ENCODE measurements at regions not wholly inside any gene's neighbourhood (a gene's known extent, or its start where the extent isn't known, plus 50 kb on each side); places are given as distances from the start of the nearest gene placed in this dataset.
"Not testable (repeated sequence)": the region's sequence is repeated elsewhere in the genome, so short reads cannot be mapped to it uniquely, and the experiment has no call there.

DNA sequence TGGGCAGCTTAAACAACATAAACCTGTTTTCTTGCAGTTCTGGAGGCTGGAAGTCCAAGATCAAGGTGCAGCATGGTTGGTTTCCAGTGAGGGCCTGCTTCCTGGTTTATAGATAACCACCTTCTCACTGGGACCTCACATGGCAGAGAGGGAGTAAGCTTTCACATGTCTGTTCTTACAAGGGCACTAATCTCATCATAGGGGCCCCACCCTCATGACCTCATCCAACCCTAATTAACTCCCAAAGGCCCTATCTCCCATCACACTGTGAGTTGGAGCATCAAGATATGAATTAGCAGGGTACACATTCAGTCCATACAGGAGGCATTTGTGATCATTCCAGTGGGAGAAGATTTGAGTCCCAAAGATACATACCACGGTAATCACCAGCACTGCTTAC lies 50.5 kb upstream of the GRIN2A start:
- no peak for DNase-seq

DNA sequence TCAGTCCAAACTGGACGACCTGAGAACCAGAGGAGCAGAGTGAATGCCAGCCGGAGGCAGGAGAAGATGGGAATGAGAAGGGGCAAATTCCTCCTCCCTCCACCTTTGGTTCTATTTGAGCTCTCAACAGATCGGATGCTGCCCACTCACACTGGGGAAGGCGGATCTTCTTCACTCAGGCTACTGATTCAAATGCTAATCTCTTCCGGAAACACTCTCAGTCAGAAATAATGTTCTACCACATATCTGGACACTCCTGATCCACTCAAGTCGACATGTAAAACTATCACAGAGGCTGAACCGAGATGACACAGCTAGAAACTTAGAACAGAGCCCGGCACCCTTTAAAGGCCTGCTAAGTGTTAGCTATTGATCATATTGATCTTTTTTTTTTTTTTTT lies 57.4 kb upstream of the GRIN2A start:
- no peak for DNase-seq

DNA sequence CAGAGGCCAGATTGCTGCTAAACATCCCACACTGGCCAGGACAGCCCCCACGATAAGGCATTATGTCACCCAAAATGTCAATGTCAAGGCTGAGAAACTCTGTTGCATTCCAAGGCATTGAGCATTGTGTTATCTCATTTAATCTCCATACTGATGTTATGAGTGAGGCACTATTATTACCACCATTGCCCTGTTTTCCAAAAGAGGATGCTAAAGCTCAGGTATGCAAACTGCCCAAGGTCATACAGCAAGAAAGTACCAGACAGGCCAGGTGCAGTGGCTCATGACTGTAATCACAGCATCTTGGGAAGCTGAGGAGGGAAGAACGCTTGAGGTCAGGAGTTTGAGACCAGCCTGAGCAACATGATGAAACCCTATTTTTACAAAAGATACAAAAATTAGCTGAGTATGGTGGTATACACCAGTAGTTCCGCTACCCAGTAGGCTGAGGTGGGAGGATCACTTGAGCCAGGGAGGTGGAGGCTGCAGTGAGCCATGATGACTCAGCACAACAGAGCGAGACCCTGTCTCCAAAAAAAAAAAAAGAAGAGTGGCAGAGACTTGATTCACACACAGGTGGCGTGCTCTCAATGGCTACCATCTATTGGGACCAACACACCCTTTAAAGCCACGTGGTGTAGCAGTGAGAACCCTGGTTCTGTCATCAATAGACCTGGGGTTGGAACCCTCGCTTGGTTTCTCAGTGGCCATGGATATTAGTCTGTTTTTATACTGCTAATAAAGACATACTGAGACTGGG lies 58.8 kb upstream of the GRIN2A start:
- no peak for DNase-seq

- no peak for DNase-seq
Observed at GRCh38 chr16:10242097-10242496, 59.9 kb upstream of the GRIN2A start.

DNA sequence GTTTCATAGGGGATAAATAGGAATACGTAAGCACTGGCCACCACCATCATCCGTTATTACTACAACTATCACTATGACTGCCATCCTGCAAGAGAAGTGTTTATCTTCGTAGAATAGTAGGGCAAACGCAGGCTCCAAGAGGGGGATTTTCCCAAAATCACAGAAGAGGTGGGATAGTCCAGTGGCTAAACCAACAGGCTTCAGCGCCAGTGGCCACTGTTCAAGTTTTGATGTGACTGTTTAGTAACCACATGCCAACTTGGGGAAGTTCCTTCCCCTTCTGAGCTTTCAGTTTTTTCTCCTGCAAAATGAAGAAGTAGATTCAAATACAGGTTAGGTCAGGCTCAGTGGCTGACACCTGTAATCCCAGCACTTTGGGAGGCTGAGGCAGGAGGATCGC lies 60.7 kb upstream of the GRIN2A start:
- peak; percentile 1 for DNase-seq

DNA sequence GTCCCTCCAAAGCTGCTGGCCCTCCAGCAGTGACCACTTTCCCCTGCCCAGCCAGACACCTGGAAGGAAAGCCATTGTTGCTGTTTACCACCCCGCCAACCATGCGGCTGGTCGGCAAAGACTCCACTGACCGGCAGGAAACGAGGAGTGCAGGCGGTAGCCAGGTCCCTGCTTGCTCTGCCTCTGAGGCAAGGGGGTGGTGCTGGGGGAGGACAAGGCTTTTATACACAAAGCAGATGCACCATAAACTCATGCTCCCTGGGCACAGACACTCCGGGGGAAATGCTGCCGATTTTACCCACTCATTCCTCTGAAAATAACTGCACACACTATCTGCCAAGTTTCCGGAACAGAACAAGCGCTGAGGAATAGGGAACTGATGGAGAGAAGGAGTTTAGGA lies 62.8 kb upstream of the GRIN2A start:
- DNase-seq, result no peak

DNA sequence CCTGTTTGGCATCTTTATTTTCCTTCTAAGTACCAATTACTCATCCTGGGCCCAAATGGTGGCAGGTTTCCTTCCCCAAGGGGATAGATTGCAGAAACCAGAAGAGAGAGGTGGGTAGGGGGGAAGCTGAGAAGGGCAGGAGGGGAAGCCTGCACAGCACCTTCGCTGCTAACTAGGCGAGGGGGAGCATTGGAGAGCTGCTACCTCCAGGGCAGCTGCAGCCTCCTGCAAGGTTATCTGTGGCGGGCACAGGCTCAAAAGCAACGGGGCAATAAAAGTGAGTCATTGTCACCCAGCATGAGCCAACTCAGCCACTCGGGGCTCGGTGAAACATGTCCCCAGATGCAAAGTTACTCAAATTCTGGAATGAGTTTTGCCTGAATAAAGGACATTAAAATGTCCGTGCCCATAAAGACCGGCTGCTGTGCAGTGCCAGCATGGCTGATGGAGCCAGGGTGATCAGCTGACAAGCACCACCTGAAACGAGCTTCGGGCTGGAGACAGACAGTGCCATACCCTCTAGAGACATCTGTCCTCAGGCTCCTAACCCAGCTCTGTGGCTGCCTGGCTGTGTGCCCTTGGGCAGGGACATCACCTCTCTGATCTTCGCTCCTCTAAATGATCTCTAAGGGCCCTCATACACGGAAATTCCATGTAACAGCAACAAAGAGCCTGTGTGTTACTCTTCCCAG lies 68.1 kb upstream of the GRIN2A start:
- DNase-seq, result no peak

GRCh38 chr16:10252155-10252554 lies 69.9 kb upstream of the GRIN2A start:
- no peak for DNase-seq

DNA sequence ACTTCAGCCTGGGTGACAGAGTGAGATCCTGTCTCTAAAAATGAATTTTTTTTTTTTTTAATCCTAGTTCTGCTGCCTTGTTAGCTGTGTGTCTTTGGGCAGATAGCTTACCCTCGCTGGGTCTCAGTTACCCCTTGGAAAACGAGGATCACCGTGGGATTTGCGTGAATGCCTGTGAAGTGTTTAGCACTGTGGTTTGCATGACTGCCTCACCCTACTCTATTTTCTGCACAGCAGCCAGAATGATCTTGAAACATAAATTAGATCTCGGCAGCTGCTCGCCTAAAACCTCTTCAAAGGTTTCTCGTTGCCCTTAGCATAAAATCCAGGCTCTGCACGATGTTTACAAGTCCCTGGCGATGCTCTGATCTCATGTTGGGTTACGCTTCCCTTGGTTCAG lies 71.2 kb upstream of the GRIN2A start:
- no peak for DNase-seq

GRCh38 chr16:10255728-10256127 lies 73.5 kb upstream of the GRIN2A start:
- no peak for DNase-seq

DNA sequence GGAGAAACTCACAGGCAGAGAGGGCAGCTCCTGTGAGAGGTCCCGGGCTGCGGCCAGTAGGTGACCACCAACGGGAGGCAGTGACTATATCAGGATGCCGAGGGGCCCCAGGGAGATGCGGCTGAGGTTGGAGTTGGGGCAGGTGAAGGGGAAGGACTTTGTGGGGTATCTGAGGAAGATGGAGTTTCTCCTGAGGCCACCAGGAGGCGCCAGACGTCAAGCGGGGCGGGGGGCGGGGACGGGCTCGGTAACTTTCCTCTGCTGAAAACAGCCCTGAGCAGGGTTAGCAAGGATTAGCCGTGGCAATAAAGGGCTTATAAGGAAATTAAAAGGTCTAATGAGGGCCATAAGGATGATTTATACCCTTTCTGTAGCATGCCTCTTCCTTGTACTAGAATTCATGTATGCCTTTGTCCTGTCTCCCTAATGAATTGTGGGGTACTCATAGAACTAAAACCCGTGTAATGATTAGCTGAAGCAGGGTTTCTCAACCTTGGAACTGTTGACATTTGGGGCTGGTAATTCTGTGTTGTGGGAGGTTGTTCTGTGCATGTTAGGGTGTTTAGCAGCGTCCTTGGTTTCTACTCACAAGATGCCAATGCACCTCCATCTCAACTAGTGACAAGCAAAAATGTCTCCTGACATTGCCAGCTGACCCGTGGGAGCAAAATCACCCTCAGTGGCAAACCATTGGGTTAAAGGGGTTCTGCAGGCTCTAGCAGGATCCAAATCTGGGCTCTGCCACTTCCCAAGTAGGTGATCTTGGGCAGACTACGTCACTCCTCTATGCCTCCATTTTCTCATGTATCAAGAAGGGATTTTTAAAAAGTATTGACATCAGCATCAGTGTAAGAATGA lies 74.8 kb upstream of the GRIN2A start:
- peak; percentile 38 for DNase-seq

GRCh38 chr16:10257642-10258251 lies 75.5 kb upstream of the GRIN2A start:
- DNase-seq, result not testable (repeated sequence)

DNA sequence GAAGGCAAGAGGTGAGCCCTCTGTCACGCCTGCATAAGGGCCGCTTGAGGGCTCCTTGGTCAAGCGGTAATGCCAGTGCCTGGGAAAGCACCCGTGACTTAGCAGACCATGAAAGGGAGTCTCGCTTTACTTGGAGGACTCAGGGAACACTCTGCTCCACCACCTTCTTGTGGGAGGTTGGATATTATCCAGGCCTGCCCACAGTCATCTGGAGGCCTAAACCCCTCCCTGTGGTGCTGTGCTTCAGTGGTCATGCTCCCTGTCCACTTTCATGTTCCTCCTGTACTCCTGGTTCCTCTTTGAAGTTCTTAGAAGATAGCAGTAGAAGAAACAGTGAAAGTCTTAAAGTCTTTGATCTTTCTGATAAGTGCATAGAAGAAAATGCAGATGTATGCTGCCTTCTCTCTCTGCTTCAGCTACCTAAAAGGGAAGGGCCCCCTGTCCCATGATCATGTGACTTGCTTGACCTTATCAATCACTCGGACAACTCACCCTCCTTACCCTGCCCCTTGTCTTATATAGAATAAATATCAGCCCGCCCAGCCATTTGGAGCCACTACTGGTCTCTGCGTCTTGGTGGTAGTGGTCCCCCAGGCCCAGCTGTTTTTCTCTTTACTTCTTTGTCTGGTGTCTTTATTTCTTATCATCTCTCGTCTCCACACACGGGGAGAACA lies 76.8 kb upstream of the GRIN2A start:
- DNase-seq, result not testable (repeated sequence)

- DNase-seq, result no peak
Observed at GRCh38 chr16:10261077-10261476, 78.8 kb upstream of the GRIN2A start.

GRCh38 chr16:10261526-10261925 lies 79.3 kb upstream of the GRIN2A start:
- DNase-seq, result not testable (repeated sequence)

- no peak for DNase-seq
Observed at GRCh38 chr16:10262377-10263132, 80.3 kb upstream of the GRIN2A start.

- no peak for DNase-seq
Observed at GRCh38 chr16:10265770-10266615, 83.8 kb upstream of the GRIN2A start.

DNA sequence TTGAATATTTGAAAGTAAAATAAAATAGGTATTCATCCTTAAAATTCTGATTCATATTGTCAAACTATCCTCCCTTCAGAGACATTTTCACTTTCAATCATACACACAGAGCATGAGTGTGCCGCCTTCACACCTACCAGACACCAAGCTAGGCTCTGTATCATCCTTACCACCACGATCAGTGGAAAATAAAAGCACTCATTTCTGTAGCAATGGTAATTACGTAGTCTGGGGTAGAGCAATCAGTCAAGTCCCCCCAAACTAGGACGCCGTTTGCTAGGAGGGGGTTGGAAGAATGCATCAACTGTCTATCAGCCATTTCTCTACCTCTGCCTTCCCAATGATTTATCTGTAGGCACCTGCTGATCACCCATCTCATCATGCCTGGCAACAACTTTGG lies 84.6 kb upstream of the GRIN2A start:
- DNase-seq, result no peak

DNA sequence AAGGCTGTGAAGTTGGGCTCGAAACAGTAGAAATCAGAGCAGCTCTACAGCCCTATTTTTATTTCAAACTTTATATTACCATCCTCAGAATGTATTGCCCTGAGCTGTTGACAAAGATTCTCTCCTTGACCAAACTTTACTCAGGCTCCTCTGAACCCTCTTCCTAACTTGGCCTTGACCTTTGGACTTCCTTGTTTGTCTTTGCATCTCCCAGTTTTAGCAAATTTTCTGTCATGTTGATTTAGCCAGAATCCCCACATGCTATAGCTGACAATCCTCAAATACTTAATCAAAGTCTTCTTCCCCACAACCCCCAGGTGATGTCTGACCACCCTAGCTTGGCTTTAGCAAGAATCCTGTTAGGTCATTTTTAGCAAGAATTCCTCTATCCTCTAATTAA lies 87.4 kb upstream of the GRIN2A start:
- DNase-seq, result no peak

DNA sequence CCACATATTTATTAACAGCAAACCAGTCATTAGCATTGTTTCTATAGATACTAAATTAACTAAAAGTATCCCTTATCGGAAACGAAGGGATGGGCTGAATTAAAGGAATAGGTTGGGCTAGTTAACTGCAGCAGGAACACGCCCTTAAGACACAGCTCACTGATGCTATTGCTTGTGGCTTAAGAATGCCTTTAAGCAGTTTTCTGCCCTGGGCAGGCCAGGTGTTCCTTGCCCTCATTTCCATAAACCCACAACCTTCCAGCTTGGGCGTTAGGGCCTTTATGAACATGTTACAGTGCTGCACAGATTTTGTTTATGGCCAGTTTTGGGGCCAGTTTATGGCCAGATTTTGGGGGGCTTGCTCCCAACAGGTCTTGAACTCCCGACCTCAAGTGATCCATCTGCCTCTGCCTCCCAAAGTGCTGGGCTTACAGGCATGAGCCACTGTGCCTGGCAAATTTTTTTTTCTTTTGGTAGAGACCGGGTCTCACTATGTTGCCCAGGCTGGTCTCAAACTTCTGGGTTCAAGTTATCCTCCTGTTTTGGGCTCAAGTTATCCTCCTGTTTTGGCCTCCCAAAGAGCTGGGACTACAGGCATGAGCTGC lies 90.1 kb upstream of the GRIN2A start:
- DNase-seq, result not testable (repeated sequence)

Data from CD4-positive, alpha-beta T cell treated with Interleukin-21 for 1 hour (primary cell).